SK-N-SH treated with all-trans-retinoic acid at 6 μM for 48 hours (cell line): ENCODE measurements at regions not wholly inside any gene's neighbourhood (a gene's known extent, or its start where the extent isn't known, plus 50 kb on each side); places are given as distances from the start of the nearest gene placed in this dataset.

Experiments used
- ATAC-seq: fragments of 200-7000 bp; cut with Tn5 transposase; 3 replicates; pipeline ENCODE4 v1.9.1; 2020; ENCODE audit warnings: mild to moderate bottlenecking, moderate library complexity
- ARNTL ChIP-seq: fragments of 450-650 bp; formaldehyde crosslinking; IDR thresholded peaks from 2 replicates; pipeline ENCODE4 v1.5.0; 2020; ENCODE audit warnings: low read depth, mild to moderate bottlenecking, moderate library complexity, borderline replicate concordance
- CREB5 ChIP-seq: fragments of 250-450 bp; sonication (Bioruptor Pico); IDR thresholded peaks from 2 replicates; pipeline ENCODE4 v1.5.1; 2020; ENCODE audit warnings: low read depth, mild to moderate bottlenecking, moderate library complexity
- CSDC2 ChIP-seq: fragments of 250-450 bp; sonication (Bioruptor Pico); IDR thresholded peaks from 2 replicates; pipeline ENCODE4 v1.5.0; 2020; ENCODE audit warnings: mild to moderate bottlenecking, moderate library complexity
- CSRNP3 ChIP-seq: fragments of 250-450 bp; sonication (Bioruptor Pico); IDR thresholded peaks from 2 replicates; pipeline ENCODE4 v1.5.1; 2021; ENCODE audit warnings: mild to moderate bottlenecking, moderate library complexity
- ESRRG ChIP-seq: fragments of 250-450 bp; sonication (Bioruptor Pico); IDR thresholded peaks from 2 replicates; pipeline ENCODE4 v1.6.1; 2021; ENCODE audit warnings: mild to moderate bottlenecking
- GLIS3 ChIP-seq: fragments of 250-450 bp; sonication (Bioruptor Pico); IDR thresholded peaks from 2 replicates; pipeline ENCODE4 v1.5.0; 2020; ENCODE audit warnings: mild to moderate bottlenecking, moderate library complexity
- ISL1 ChIP-seq: fragments of 250-450 bp; sonication (Bioruptor Pico); IDR thresholded peaks from 2 replicates; pipeline ENCODE4 v2.1.2; 2022; ENCODE audit warnings: mild to moderate bottlenecking, moderate library complexity
- OSR1 ChIP-seq: fragments of 250-450 bp; sonication (Bioruptor Pico); IDR thresholded peaks from 2 replicates; pipeline ENCODE4 v1.8.0; 2022; ENCODE audit warnings: moderate library complexity, mild to moderate bottlenecking, inconsistent platforms
- PATZ1 ChIP-seq: fragments of 250-450 bp; sonication (Bioruptor Pico); IDR thresholded peaks from 2 replicates; pipeline ENCODE4 v1.8.0; 2020; ENCODE audit warnings: mild to moderate bottlenecking, moderate library complexity, borderline replicate concordance
- PPARA ChIP-seq: fragments of 250-450 bp; sonication (Bioruptor Pico); IDR thresholded peaks from 2 replicates; pipeline ENCODE4 v1.5.0; 2020; ENCODE audit warnings: mild to moderate bottlenecking, borderline replicate concordance
- RARB ChIP-seq: fragments of 250-450 bp; sonication (Bioruptor Pico); IDR thresholded peaks from 2 replicates; pipeline ENCODE4 v1.8.0; 2021; ENCODE audit warnings: mild to moderate bottlenecking, moderate library complexity
- SNAI2 ChIP-seq: fragments of 250-450 bp; sonication (Bioruptor Pico); IDR thresholded peaks from 2 replicates; pipeline ENCODE4 v1.5.0; 2020; ENCODE audit warnings: mild to moderate bottlenecking, moderate library complexity
- TCF4 ChIP-seq: fragments of 250-450 bp; sonication (Bioruptor Pico); IDR thresholded peaks from 2 replicates; pipeline ENCODE4 v1.8.0; 2021; ENCODE audit warnings: mild to moderate bottlenecking, moderate library complexity, borderline replicate concordance
- TSHZ2 ChIP-seq: fragments of 250-450 bp; sonication (Bioruptor Pico); IDR thresholded peaks from 2 replicates; pipeline ENCODE4 v1.5.0; 2020; ENCODE audit warnings: mild to moderate bottlenecking, moderate library complexity
- ZC3H10 ChIP-seq: fragments of 250-450 bp; sonication (Bioruptor Pico); IDR thresholded peaks from 2 replicates; pipeline ENCODE4 v1.5.1; 2021; ENCODE audit warnings: mild to moderate bottlenecking, moderate library complexity
- ZFP3 ChIP-seq: fragments of 250-450 bp; sonication (Bioruptor Pico); IDR thresholded peaks from 2 replicates; pipeline ENCODE4 v1.5.0; 2020; ENCODE audit warnings: mild to moderate bottlenecking, moderate library complexity
- ZFP30 ChIP-seq: fragments of 450-650 bp; formaldehyde crosslinking; IDR thresholded peaks from 2 replicates; pipeline ENCODE4 v1.5.0; 2022; ENCODE audit warnings: mild to moderate bottlenecking, moderate library complexity
- ZNF565 ChIP-seq: fragments of 450-650 bp; formaldehyde crosslinking; conservative IDR thresholded peaks from 2 replicates; pipeline ENCODE4 v1.5.0; 2020; ENCODE audit warnings: low read depth, mild to moderate bottlenecking, moderate library complexity
- ZNF8 ChIP-seq: fragments of 450-650 bp; formaldehyde crosslinking; IDR thresholded peaks from 2 replicates; pipeline ENCODE4 v1.5.0; 2020; ENCODE audit warnings: mild to moderate bottlenecking, moderate library complexity

GRCh38 chr19:27660428-27660827 lies 1552.5 kb downstream of the UQCRFS1 start (continued):
- no peak for TF ChIP-seq TSHZ2 (CRISPR knock-in tag)
- TF ChIP-seq PPARA (CRISPR knock-in tag), result no peak
- TF ChIP-seq CSDC2, result no peak
- TF ChIP-seq ZC3H10 (CRISPR knock-in tag), result no peak
- TF ChIP-seq OSR1, result no peak
- TF ChIP-seq ARNTL, result no peak
- no peak for TF ChIP-seq ZFP3 (CRISPR knock-in tag)
- no peak for TF ChIP-seq TCF4 (CRISPR knock-in tag)
- no peak for TF ChIP-seq SNAI2 (CRISPR knock-in tag)
- no peak for TF ChIP-seq ZFP30

- ATAC-seq, result no peak
- TF ChIP-seq PATZ1 (CRISPR knock-in tag), result no peak
- no peak for TF ChIP-seq GLIS3 (CRISPR knock-in tag)
- no peak for TF ChIP-seq RARB
- no peak for TF ChIP-seq ESRRG (CRISPR knock-in tag)
- TF ChIP-seq ZNF565 (CRISPR knock-in tag), result no peak
- no peak for TF ChIP-seq PPARA (CRISPR knock-in tag)
- no peak for TF ChIP-seq ZC3H10 (CRISPR knock-in tag)
- TF ChIP-seq ZFP3 (CRISPR knock-in tag), result no peak
- no peak for TF ChIP-seq CSRNP3 (CRISPR knock-in tag)
- no peak for TF ChIP-seq ARNTL
- TF ChIP-seq CREB5, result no peak
- no peak for TF ChIP-seq ZNF8 (CRISPR knock-in tag)
- TF ChIP-seq ISL1 (CRISPR knock-in tag), result no peak
- no peak for TF ChIP-seq TCF4 (CRISPR knock-in tag)
- no peak for TF ChIP-seq SNAI2 (CRISPR knock-in tag)
- no peak for TF ChIP-seq TSHZ2 (CRISPR knock-in tag)
- TF ChIP-seq, all 23 proteins: peak for 0
These were observed 1555.5 kb downstream of the UQCRFS1 start for GRCh38 chr19:27657271-27658051.
